Retinal pigment epithelial cell (primary cell): ENCODE measurements at regions not wholly inside any gene's neighbourhood (a gene's known extent, or its start where the extent isn't known, plus 50 kb on each side); places are given as distances from the start of the nearest gene placed in this dataset.

ENCODE experiments used
- DNase-seq: peaks from one replicate; pipeline ENCODE4 v3.0.0-alpha.2; 2010; ENCODE audit warnings: low read depth
- H3K4me3 ChIP-seq: 2 replicates; pipeline ENCODE4 v1.5.1; 2011; ENCODE audit warnings: mild to moderate bottlenecking, low read length, control low read depth, moderate library complexity
- TF ChIP-seq, protein P1 (sequence below): conservative IDR thresholded peaks from 2 replicates; pipeline ENCODE4 v1.5.1; 2011; ENCODE audit warnings: low read depth, low read length, control low read depth, inconsistent platforms

DNA sequence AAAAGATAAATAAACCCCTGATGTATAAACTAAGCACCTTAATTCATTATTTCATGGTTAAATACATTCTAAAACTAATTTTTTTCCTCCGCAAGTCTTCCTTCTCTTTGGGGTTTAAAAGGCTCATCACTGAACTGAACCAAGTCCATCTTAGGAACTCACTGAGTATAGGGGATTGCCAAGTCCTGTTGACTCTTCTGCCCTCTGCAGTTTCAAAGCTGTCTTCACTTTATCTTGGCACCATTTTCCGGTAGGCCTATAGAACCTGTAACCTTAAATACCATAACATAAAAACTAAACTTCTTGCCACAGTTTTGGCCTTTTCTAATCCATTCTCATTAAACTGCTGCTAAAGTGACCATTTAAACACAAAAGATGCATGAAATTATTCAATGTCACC, 66.5 kb upstream of the USPL1 start:
- H3K4me3 ChIP-seq = no peak overlapping the region
- TF ChIP-seq, protein P1, sequence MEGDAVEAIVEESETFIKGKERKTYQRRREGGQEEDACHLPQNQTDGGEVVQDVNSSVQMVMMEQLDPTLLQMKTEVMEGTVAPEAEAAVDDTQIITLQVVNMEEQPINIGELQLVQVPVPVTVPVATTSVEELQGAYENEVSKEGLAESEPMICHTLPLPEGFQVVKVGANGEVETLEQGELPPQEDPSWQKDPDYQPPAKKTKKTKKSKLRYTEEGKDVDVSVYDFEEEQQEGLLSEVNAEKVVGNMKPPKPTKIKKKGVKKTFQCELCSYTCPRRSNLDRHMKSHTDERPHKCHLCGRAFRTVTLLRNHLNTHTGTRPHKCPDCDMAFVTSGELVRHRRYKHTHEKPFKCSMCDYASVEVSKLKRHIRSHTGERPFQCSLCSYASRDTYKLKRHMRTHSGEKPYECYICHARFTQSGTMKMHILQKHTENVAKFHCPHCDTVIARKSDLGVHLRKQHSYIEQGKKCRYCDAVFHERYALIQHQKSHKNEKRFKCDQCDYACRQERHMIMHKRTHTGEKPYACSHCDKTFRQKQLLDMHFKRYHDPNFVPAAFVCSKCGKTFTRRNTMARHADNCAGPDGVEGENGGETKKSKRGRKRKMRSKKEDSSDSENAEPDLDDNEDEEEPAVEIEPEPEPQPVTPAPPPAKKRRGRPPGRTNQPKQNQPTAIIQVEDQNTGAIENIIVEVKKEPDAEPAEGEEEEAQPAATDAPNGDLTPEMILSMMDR = peak; percentile 41
- DNase-seq = peak; percentile 5

DNA sequence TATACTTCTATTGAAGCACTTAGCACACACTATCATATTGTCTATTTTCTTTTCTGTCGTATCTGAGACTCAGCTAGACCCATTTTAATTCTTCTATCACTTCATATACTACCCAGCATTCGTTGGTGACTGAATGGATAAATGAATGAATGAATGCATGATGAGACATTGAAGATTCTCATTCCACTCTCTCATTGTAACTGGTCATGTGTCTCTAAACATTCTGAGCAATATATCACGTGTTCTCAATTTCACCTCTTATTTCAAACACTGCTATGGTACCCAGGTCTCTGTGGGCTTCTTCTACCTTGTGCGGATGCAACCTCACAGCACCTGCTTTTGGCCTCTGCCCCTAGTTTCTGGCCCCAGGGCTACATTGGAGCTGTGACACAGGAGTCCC, 65.2 kb upstream of the USPL1 start:
- TF ChIP-seq, protein P1 = no peak
- no peak overlapping the region for H3K4me3 ChIP-seq
- DNase-seq = no peak

DNA sequence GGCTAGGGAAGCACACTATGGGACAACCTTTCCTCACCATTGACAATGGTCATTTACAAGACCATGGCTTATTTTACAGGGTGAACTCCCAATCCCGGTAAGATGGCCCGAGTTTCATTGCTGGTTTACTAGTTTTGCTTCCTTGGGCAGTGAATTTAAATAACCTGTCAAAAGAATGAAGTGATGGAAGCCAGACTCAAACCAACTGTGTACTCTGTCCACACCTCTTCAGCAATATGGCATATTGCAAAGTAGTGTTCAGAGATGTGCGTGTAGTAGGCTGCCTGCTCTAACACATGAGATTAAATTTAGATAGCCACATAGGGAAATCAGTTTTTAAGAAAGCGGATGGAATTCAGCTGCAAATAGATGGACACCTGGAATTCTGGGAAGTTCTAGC, 58.4 kb upstream of the USPL1 start:
- DNase-seq = no peak
- TF ChIP-seq, protein P1 = no peak
- H3K4me3 ChIP-seq = no peak overlapping the region

DNA sequence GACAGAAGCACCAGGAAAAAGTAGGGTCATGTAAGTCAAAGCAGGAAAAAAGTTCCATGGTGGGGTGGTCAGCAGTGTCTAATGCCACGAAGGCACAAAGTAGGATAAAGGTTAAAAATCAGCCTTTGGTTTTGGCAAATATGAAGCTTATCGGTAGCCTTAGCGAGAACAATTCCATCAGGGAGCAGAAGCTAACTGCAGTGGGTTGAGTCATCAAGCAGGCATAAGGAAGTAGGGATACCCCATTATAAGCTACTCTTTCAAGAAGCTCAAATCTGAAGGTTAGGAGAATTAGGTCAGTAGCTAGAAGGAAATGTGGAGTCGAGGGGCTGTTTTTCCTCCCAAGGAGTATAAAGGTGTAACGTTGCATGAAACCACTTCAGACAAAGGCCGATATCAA, 57.5 kb upstream of the USPL1 start:
- TF ChIP-seq, protein P1 = no peak
- no peak overlapping the region for H3K4me3 ChIP-seq
- DNase-seq = no peak

DNA sequence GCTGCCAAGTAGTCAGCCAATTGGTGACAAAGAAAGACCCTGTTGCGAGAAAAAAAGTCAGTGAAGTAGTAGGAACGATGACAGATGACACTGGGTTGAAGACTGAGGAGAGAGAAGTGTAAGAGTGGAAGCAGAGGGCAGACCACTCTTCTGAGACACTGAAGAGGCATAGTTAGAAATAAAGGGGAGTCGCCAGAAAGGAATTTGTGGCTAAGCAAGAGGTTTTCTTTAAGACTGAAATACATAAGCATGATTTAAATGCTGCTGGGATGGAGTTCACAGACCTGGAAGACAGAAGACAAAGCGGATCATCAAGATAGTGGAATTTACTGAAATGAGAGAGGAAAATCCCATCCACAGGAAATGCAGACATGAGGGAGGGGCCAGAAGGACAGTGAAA, 56.2 kb upstream of the USPL1 start:
- DNase-seq = no peak
- TF ChIP-seq, protein P1 = no peak
- no peak overlapping the region for H3K4me3 ChIP-seq

DNA sequence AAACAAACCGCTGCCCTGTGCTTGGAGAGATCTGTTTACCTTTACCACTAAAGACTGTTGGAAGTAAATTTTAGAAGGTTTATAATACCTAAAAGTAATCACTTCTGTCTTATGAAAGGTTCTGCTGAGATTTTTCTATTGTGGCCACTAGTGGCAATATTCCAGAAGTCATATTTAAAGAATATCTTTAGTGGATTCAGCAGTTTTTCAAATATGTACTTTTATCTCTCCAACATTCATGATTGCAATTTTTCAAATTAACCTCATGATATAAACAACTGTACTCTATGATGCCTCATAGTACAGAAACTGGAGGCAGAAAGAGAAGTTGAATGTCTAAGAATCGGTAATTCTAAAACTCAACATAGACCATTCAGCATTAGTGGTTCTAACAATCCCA, 53.2 kb upstream of the USPL1 start:
- no peak overlapping the region for H3K4me3 ChIP-seq
- TF ChIP-seq, protein P1 = no peak
- DNase-seq = no peak

DNA sequence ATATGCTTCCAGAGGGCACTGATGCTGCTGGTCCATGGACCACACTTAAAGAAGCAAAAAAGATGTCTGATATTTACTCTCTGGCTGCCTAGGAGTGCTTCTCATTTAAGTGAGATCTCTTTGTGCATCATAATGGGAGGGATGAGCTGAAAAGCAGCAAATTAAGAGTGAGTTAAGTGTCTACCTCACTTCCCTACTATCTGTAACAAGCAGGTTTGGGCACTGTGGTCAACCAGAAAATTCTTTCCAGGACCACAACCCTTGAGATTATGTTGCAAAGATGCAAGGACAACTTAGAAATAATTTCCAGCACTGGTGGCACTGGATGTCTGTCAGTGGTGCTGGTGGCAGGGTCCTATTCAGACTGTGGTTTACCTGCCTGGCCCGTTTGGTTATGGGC, 52.1 kb upstream of the USPL1 start:
- H3K4me3 ChIP-seq = no peak overlapping the region
- DNase-seq = no peak
- TF ChIP-seq, protein P1 = no peak
